ENCODE measurements at regions not wholly inside any gene's neighbourhood (a gene's known extent, or its start where the extent isn't known, plus 50 kb on each side); places are given as distances from the start of the nearest gene placed in this dataset.
"Not testable (repeated sequence)": the region's sequence is repeated elsewhere in the genome, so short reads cannot be mapped to it uniquely, and the experiment has no call there.

- ATAC-seq (ENCODE audit: poor library complexity) (no peak), DNase-seq (no peak)
- intact Hi-C loops (cut with DNase I) = no loop called here
Observed at GRCh38 chr16:46519063-46519462, 102.1 kb downstream of the SHCBP1 start.

GRCh38 chr16:46496701-46497100, 124.5 kb downstream of the SHCBP1 start:
- DNase-seq = no peak
- ATAC-seq (ENCODE audit: poor library complexity) = no peak
- intact Hi-C loops (cut with DNase I) = no loop called here

- intact Hi-C loops (cut with DNase I) = no loop called here
- DNase-seq = no peak
- ATAC-seq (ENCODE audit: poor library complexity) = no peak
Observed at GRCh38 chr16:46482895-46483294, 138.3 kb downstream of the SHCBP1 start.

GRCh38 chr16:46466239-46466638, 154.9 kb downstream of the SHCBP1 start:
- no peak for ATAC-seq (ENCODE audit: poor library complexity)
- no peak for DNase-seq
- intact Hi-C loops (cut with DNase I) = no loop called here

- intact Hi-C loops (cut with DNase I); ATAC-seq (ENCODE audit: poor library complexity); DNase-seq: not testable (repeated sequence)
Observed at GRCh38 chr16:46454801-46455200, 166.4 kb downstream of the SHCBP1 start.

GRCh38 chr16:46428108-46429061, 192.8 kb downstream of the SHCBP1 start:
- intact Hi-C loops (cut with DNase I) = no loop called here
- no peak for DNase-seq

GRCh38 chr16:46427340-46428107, 193.7 kb downstream of the SHCBP1 start:
- intact Hi-C loops (cut with DNase I) = no loop called here
- DNase-seq (no peak), ATAC-seq (ENCODE audit: poor library complexity) (no peak)

More at GRCh38 chr16:46428108-46429061, 192.8 kb downstream of the SHCBP1 start:
- no peak for ATAC-seq (ENCODE audit: poor library complexity)

GRCh38 chr16:46426336-46426735, 194.8 kb downstream of the SHCBP1 start:
- intact Hi-C loops (cut with DNase I) = no loop called here
- DNase-seq (no peak), ATAC-seq (ENCODE audit: poor library complexity) (no peak)

GRCh38 chr16:46404028-46404427, 217.2 kb downstream of the SHCBP1 start:
- DNase-seq = no peak
- ATAC-seq (ENCODE audit: poor library complexity) = no peak
- intact Hi-C loops (cut with DNase I) = no loop called here

- ATAC-seq (ENCODE audit: poor library complexity); DNase-seq; intact Hi-C loops (cut with DNase I): not testable (repeated sequence)
Observed at GRCh38 chr16:46398559-46398958, 222.6 kb downstream of the SHCBP1 start.

GRCh38 chr16:46396883-46397270, 224.3 kb downstream of the SHCBP1 start:
- DNase-seq; ATAC-seq (ENCODE audit: poor library complexity); intact Hi-C loops (cut with DNase I): not testable (repeated sequence)

GRCh38 chr16:46396131-46396882, 224.9 kb downstream of the SHCBP1 start:
- DNase-seq; intact Hi-C loops (cut with DNase I); ATAC-seq (ENCODE audit: poor library complexity): not testable (repeated sequence)

GRCh38 chr16:46395391-46395921, 225.7 kb downstream of the SHCBP1 start:
- ATAC-seq (ENCODE audit: poor library complexity); DNase-seq; intact Hi-C loops (cut with DNase I): not testable (repeated sequence)

- ATAC-seq (ENCODE audit: poor library complexity); intact Hi-C loops (cut with DNase I); DNase-seq: not testable (repeated sequence)
Observed at GRCh38 chr16:46394963-46395362, 226.2 kb downstream of the SHCBP1 start.

GRCh38 chr16:46394149-46394548, 227.0 kb downstream of the SHCBP1 start:
- DNase-seq; ATAC-seq (ENCODE audit: poor library complexity); intact Hi-C loops (cut with DNase I): not testable (repeated sequence)

- DNase-seq; intact Hi-C loops (cut with DNase I); ATAC-seq (ENCODE audit: poor library complexity): not testable (repeated sequence)
Observed at GRCh38 chr16:46392930-46393722, 228.1 kb downstream of the SHCBP1 start.

- ATAC-seq (ENCODE audit: poor library complexity); intact Hi-C loops (cut with DNase I); DNase-seq: not testable (repeated sequence)
Observed at GRCh38 chr16:46390660-46391462, 230.3 kb downstream of the SHCBP1 start.
